ENCODE measurements at regions not wholly inside any gene's neighbourhood (a gene's known extent, or its start where the extent isn't known, plus 50 kb on each side); places are given as distances from the start of the nearest gene placed in this dataset.

GRCh38 chr14:53551862-53552261 is 398.7 kb upstream of the DDHD1 start:
- no peak for TF ChIP-seq CTCF (IDR thresholded peaks at IDR 0.05; ENCODE audit: extremely low read depth, missing control alignments)
- no peak for DNase-seq (ENCODE audit: low spot score)

- no peak for TF ChIP-seq CTCF (IDR thresholded peaks at IDR 0.05; ENCODE audit: extremely low read depth, missing control alignments)
- DNase-seq (ENCODE audit: low spot score): no peak
Observed at GRCh38 chr14:53550776-53551175, 397.7 kb upstream of the DDHD1 start.

GRCh38 chr14:53549956-53550355 is 396.8 kb upstream of the DDHD1 start:
- no peak for DNase-seq (ENCODE audit: low spot score)
- TF ChIP-seq CTCF (IDR thresholded peaks at IDR 0.05; ENCODE audit: extremely low read depth, missing control alignments): no peak

- peak; percentile 12 for DNase-seq (ENCODE audit: low spot score)
- no peak for TF ChIP-seq CTCF (IDR thresholded peaks at IDR 0.05; ENCODE audit: extremely low read depth, missing control alignments)
Observed at GRCh38 chr14:53547593-53547992, 394.5 kb upstream of the DDHD1 start.

GRCh38 chr14:53545217-53545616 is 392.1 kb upstream of the DDHD1 start:
- DNase-seq (ENCODE audit: low spot score): peak; percentile 21
- no peak for TF ChIP-seq CTCF (IDR thresholded peaks at IDR 0.05; ENCODE audit: extremely low read depth, missing control alignments)

- no peak for DNase-seq (ENCODE audit: low spot score)
- no peak for TF ChIP-seq CTCF (IDR thresholded peaks at IDR 0.05; ENCODE audit: extremely low read depth, missing control alignments)
Observed at GRCh38 chr14:53542732-53543131, 389.6 kb upstream of the DDHD1 start.

- TF ChIP-seq CTCF (IDR thresholded peaks at IDR 0.05; ENCODE audit: extremely low read depth, missing control alignments): no peak
- no peak for DNase-seq (ENCODE audit: low spot score)
Observed at GRCh38 chr14:53541411-53541810, 388.3 kb upstream of the DDHD1 start.

Data from GM20000 (cell line).